ENCODE measurements at regions not wholly inside any gene's neighbourhood (a gene's known extent, or its start where the extent isn't known, plus 50 kb on each side); places are given as distances from the start of the nearest gene placed in this dataset.

- ATAC-seq: peak; percentile 52
- no peak for TF ChIP-seq CTCF (IDR thresholded peaks at IDR 0.05)
- Histone ChIP-seq H3K27ac (no peak overlapping the region), H3K4me3 (no peak overlapping the region), H3K27me3 (no peaks in the 10 kb centered on the region), H3K9me3 (no peaks in the 10 kb centered on the region), H3K36me3 (no peaks in the 10 kb centered on the region), H3K4me1 (no peaks in the 10 kb centered on the region)
- DNase-seq: peak in 2 of 4 donors; percentile 8 to 30
- intact Hi-C loops (cut with DNase I): no loop called here
Observed at GRCh38 chr10:58898854-58899573, 277.4 kb upstream of the PHYHIPL start.

- DNase-seq (no peak), ATAC-seq (no peak)
- intact Hi-C loops (cut with DNase I): no loop called here
- Histone ChIP-seq H3K36me3 (no peaks in the 10 kb centered on the region), H3K4me1 (no peaks in the 10 kb centered on the region), H3K27me3 (no peaks in the 10 kb centered on the region), H3K9me3 (no peaks in the 10 kb centered on the region), H3K27ac (no peak overlapping the region), H3K4me3 (no peak overlapping the region)
- no peak for TF ChIP-seq CTCF (IDR thresholded peaks at IDR 0.05)
Observed at GRCh38 chr10:58901092-58901646, 275.3 kb upstream of the PHYHIPL start.

- intact Hi-C loops (cut with DNase I): no loop called here
- no peak for DNase-seq
- H3K4me1 ChIP-seq: no peaks in the 10 kb centered on the region
- TF ChIP-seq CTCF (IDR thresholded peaks at IDR 0.05): no peak
- H3K36me3 ChIP-seq: no peaks in the 10 kb centered on the region
- H3K9me3 ChIP-seq: no peaks in the 10 kb centered on the region
- H3K4me3 ChIP-seq: no peak overlapping the region
- no peaks in the 10 kb centered on the region for H3K27me3 ChIP-seq
- ATAC-seq: no peak
- no peak overlapping the region for H3K27ac ChIP-seq
Observed at GRCh38 chr10:58903071-58903470, 273.4 kb upstream of the PHYHIPL start.

GRCh38 chr10:58909881-58910280 lies 266.6 kb upstream of the PHYHIPL start:
- intact Hi-C loops (cut with DNase I): no loop called here
- H3K4me1 ChIP-seq: no peaks in the 10 kb centered on the region

More at GRCh38 chr10:58909881-58910280, 266.6 kb upstream of the PHYHIPL start:
- no peaks in the 10 kb centered on the region for H3K27me3 ChIP-seq
- no peak overlapping the region for H3K4me3 ChIP-seq
- DNase-seq: no peak
- no peak for ATAC-seq
- no peak overlapping the region for H3K27ac ChIP-seq
- no peaks in the 10 kb centered on the region for H3K36me3 ChIP-seq
- no peaks in the 10 kb centered on the region for H3K9me3 ChIP-seq
- TF ChIP-seq CTCF (IDR thresholded peaks at IDR 0.05): no peak

Measured in left lung (tissue), 4 donors.